ENCODE measurements at regions not wholly inside any gene's neighbourhood (a gene's known extent, or its start where the extent isn't known, plus 50 kb on each side); places are given as distances from the start of the nearest gene placed in this dataset.

- TF ChIP-seq POLR2A (IDR thresholded peaks at IDR 0.05; ENCODE audit: low read length) (no peak), GATA1 (IDR thresholded peaks at IDR 0.05; ENCODE audit: low read depth, low read length) (no peak)
These were observed 89.7 kb upstream of the SLC30A5 start for GRCh38 chr5:69004127-69004526.
